ENCODE measurements at regions not wholly inside any gene's neighbourhood (a gene's known extent, or its start where the extent isn't known, plus 50 kb on each side); places are given as distances from the start of the nearest gene placed in this dataset.

DNA sequence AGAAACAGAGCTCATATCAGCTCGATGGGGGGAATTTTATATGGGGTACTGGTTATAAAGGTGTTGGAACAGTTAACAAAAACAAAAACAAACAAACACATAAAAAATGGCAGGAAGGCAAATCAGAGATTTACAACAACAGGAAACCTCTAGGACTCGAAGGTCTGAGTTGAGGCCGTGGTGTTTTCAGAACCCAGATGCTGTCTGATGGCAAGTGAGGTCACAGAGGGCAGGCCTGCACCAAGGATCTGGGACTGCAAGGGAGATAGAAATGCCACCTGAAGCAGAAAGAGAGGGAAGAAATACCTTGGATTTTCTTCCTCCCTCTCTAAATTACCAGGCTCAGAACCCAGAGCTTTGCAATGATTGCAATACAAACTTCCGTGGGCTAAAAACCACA, 429.5 kb downstream of the ZNF521 start:
- Histone ChIP-seq H3K4me1 (ENCODE audit: control insufficient read depth, insufficient read depth, low read length) (peaks cover 12% of the 10 kb centered on the region), H3K27me3 (ENCODE audit: control insufficient read depth, insufficient read depth, low read length) (peaks cover 6% of the 10 kb centered on the region; the same call in 1 of the 2 replicates), H3K9me3 (ENCODE audit: control insufficient read depth, insufficient read depth, low read length) (no peaks in the 10 kb centered on the region), H3K27ac (ENCODE audit: low read depth, low read length) (no peak overlapping the region), H3K9ac (ENCODE audit: low read depth, low read length) (no peak overlapping the region), H3K4me3 (ENCODE audit: low read depth, low read length) (no peak overlapping the region), H3K36me3 (ENCODE audit: control insufficient read depth, insufficient read depth, low read length) (no peaks in the 10 kb centered on the region)

DNA sequence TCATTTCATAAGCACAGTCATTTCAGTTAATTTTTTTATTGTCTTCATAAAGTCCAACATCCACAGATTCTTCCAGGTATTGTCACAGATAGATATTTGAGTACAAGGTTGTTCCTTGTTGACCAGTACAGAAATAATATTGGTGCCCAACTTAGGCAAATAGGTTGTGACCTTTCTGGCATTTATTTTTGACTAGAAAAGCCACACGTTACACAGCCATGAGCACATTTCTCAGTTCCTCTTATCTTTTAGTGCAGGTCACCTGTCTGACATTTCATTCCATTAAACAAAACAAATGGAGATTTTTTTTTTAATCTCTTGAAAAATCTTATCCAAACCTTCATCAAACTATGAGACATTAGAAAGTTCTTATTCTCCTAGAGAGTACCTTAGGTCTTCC, 428.8 kb downstream of the ZNF521 start:
- Histone ChIP-seq H3K9ac (ENCODE audit: low read depth, low read length) (no peak overlapping the region), H3K36me3 (ENCODE audit: control insufficient read depth, insufficient read depth, low read length) (no peaks in the 10 kb centered on the region), H3K9me3 (ENCODE audit: control insufficient read depth, insufficient read depth, low read length) (no peaks in the 10 kb centered on the region), H3K4me1 (ENCODE audit: control insufficient read depth, insufficient read depth, low read length) (peaks cover 12% of the 10 kb centered on the region), H3K27ac (ENCODE audit: low read depth, low read length) (no peak overlapping the region), H3K27me3 (ENCODE audit: control insufficient read depth, insufficient read depth, low read length) (peaks cover 7% of the 10 kb centered on the region), H3K4me3 (ENCODE audit: low read depth, low read length) (no peak overlapping the region)

GRCh38 chr18:24924066-24924716, 427.8 kb downstream of the ZNF521 start:
- no peak overlapping the region for H3K9ac ChIP-seq (ENCODE audit: low read depth, low read length)

GRCh38 chr18:24926649-24927048, 425.3 kb downstream of the ZNF521 start:
- no peak overlapping the region for H3K9ac ChIP-seq (ENCODE audit: low read depth, low read length)
- H3K36me3 ChIP-seq (ENCODE audit: control insufficient read depth, insufficient read depth, low read length) = no peaks in the 10 kb centered on the region
- no peaks in the 10 kb centered on the region for H3K9me3 ChIP-seq (ENCODE audit: control insufficient read depth, insufficient read depth, low read length)
- H3K27me3 ChIP-seq (ENCODE audit: control insufficient read depth, insufficient read depth, low read length) = peaks cover 10% of the 10 kb centered on the region
- no peak overlapping the region for H3K4me3 ChIP-seq (ENCODE audit: low read depth, low read length)
- peaks cover 31% of the 10 kb centered on the region for H3K4me1 ChIP-seq (ENCODE audit: control insufficient read depth, insufficient read depth, low read length)
- H3K27ac ChIP-seq (ENCODE audit: low read depth, low read length) = no peak overlapping the region

More at GRCh38 chr18:24924066-24924716, 427.8 kb downstream of the ZNF521 start:
- peaks cover 10% of the 10 kb centered on the region for H3K27me3 ChIP-seq (ENCODE audit: control insufficient read depth, insufficient read depth, low read length)
- H3K4me1 ChIP-seq (ENCODE audit: control insufficient read depth, insufficient read depth, low read length) = peaks cover 17% of the 10 kb centered on the region
- no peak overlapping the region for H3K27ac ChIP-seq (ENCODE audit: low read depth, low read length)
- no peaks in the 10 kb centered on the region for H3K36me3 ChIP-seq (ENCODE audit: control insufficient read depth, insufficient read depth, low read length)
- no peak overlapping the region for H3K4me3 ChIP-seq (ENCODE audit: low read depth, low read length)
- H3K9me3 ChIP-seq (ENCODE audit: control insufficient read depth, insufficient read depth, low read length) = no peaks in the 10 kb centered on the region

- Histone ChIP-seq H3K9me3 (ENCODE audit: control insufficient read depth, insufficient read depth, low read length) (no peaks in the 10 kb centered on the region), H3K9ac (ENCODE audit: low read depth, low read length) (no peak overlapping the region), H3K27me3 (ENCODE audit: control insufficient read depth, insufficient read depth, low read length) (peaks cover 10% of the 10 kb centered on the region), H3K36me3 (ENCODE audit: control insufficient read depth, insufficient read depth, low read length) (no peaks in the 10 kb centered on the region), H3K4me3 (ENCODE audit: low read depth, low read length) (no peak overlapping the region), H3K27ac (ENCODE audit: low read depth, low read length) (no peak overlapping the region), H3K4me1 (ENCODE audit: control insufficient read depth, insufficient read depth, low read length) (peaks cover 34% of the 10 kb centered on the region)
Observed at GRCh38 chr18:24928301-24928878, 423.6 kb downstream of the ZNF521 start.

GRCh38 chr18:24930478-24930877, 421.5 kb downstream of the ZNF521 start:
- Histone ChIP-seq H3K9ac (ENCODE audit: low read depth, low read length) (no peak overlapping the region), H3K27me3 (ENCODE audit: control insufficient read depth, insufficient read depth, low read length) (peaks cover 4% of the 10 kb centered on the region; the same call in 1 of the 2 replicates), H3K4me3 (ENCODE audit: low read depth, low read length) (no peak overlapping the region), H3K27ac (ENCODE audit: low read depth, low read length) (peak overlapping the region; percentile 59), H3K36me3 (ENCODE audit: control insufficient read depth, insufficient read depth, low read length) (no peaks in the 10 kb centered on the region), H3K9me3 (ENCODE audit: control insufficient read depth, insufficient read depth, low read length) (no peaks in the 10 kb centered on the region), H3K4me1 (ENCODE audit: control insufficient read depth, insufficient read depth, low read length) (peaks cover 22% of the 10 kb centered on the region)

DNA sequence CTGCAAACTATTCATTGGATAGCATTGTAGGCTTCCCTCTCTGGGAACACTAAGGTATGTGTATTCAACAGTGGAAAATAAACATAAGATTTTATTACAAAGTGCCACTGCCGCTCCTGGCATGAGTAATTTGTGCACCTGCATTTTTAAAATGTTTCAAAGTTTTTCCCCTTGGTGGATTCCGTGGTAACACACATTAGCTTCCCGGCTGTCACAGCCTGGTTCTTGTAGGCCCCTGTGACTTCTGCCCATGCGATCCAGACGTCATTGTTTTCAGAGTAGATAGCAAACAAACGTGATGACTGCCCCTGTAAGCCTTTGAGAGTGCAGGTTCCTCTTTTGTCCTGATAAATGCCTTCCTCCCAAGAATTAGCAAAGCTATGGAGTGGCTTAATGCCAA, 421.0 kb downstream of the ZNF521 start:
- Histone ChIP-seq H3K9ac (ENCODE audit: low read depth, low read length) (no peak overlapping the region), H3K4me3 (ENCODE audit: low read depth, low read length) (no peak overlapping the region), H3K27ac (ENCODE audit: low read depth, low read length) (peak overlapping the region; percentile 59)

GRCh38 chr18:24933345-24933744, 418.6 kb downstream of the ZNF521 start:
- H3K27me3 ChIP-seq (ENCODE audit: control insufficient read depth, insufficient read depth, low read length) = peaks cover under 1% of the 10 kb centered on the region; the same call in 1 of the 2 replicates
- H3K4me1 ChIP-seq (ENCODE audit: control insufficient read depth, insufficient read depth, low read length) = peaks cover 20% of the 10 kb centered on the region
- no peak overlapping the region for H3K4me3 ChIP-seq (ENCODE audit: low read depth, low read length)
- H3K9me3 ChIP-seq (ENCODE audit: control insufficient read depth, insufficient read depth, low read length) = no peaks in the 10 kb centered on the region
- no peaks in the 10 kb centered on the region for H3K36me3 ChIP-seq (ENCODE audit: control insufficient read depth, insufficient read depth, low read length)
- H3K27ac ChIP-seq (ENCODE audit: low read depth, low read length) = no peak overlapping the region
- H3K9ac ChIP-seq (ENCODE audit: low read depth, low read length) = no peak overlapping the region

More for the DNA sequence above, 421.0 kb downstream of the ZNF521 start:
- peaks cover 22% of the 10 kb centered on the region for H3K4me1 ChIP-seq (ENCODE audit: control insufficient read depth, insufficient read depth, low read length)
- no peaks in the 10 kb centered on the region for H3K36me3 ChIP-seq (ENCODE audit: control insufficient read depth, insufficient read depth, low read length)
- peaks cover 4% of the 10 kb centered on the region; the same call in 1 of the 2 replicates for H3K27me3 ChIP-seq (ENCODE audit: control insufficient read depth, insufficient read depth, low read length)
- no peaks in the 10 kb centered on the region for H3K9me3 ChIP-seq (ENCODE audit: control insufficient read depth, insufficient read depth, low read length)

- Histone ChIP-seq H3K27ac (ENCODE audit: low read depth, low read length) (no peak overlapping the region), H3K27me3 (ENCODE audit: control insufficient read depth, insufficient read depth, low read length) (no peaks in the 10 kb centered on the region), H3K4me3 (ENCODE audit: low read depth, low read length) (no peak overlapping the region), H3K36me3 (ENCODE audit: control insufficient read depth, insufficient read depth, low read length) (no peaks in the 10 kb centered on the region), H3K9me3 (ENCODE audit: control insufficient read depth, insufficient read depth, low read length) (no peaks in the 10 kb centered on the region), H3K9ac (ENCODE audit: low read depth, low read length) (no peak overlapping the region), H3K4me1 (ENCODE audit: control insufficient read depth, insufficient read depth, low read length) (peaks cover 17% of the 10 kb centered on the region)
Observed at GRCh38 chr18:24934258-24934932, 417.6 kb downstream of the ZNF521 start.

GRCh38 chr18:24935008-24935407, 417.0 kb downstream of the ZNF521 start:
- no peak overlapping the region for H3K9ac ChIP-seq (ENCODE audit: low read depth, low read length)
- no peak overlapping the region for H3K4me3 ChIP-seq (ENCODE audit: low read depth, low read length)
- H3K27me3 ChIP-seq (ENCODE audit: control insufficient read depth, insufficient read depth, low read length) = no peaks in the 10 kb centered on the region
- H3K27ac ChIP-seq (ENCODE audit: low read depth, low read length) = no peak overlapping the region
- no peaks in the 10 kb centered on the region for H3K36me3 ChIP-seq (ENCODE audit: control insufficient read depth, insufficient read depth, low read length)
- H3K9me3 ChIP-seq (ENCODE audit: control insufficient read depth, insufficient read depth, low read length) = no peaks in the 10 kb centered on the region
- peaks cover 17% of the 10 kb centered on the region for H3K4me1 ChIP-seq (ENCODE audit: control insufficient read depth, insufficient read depth, low read length)

DNA sequence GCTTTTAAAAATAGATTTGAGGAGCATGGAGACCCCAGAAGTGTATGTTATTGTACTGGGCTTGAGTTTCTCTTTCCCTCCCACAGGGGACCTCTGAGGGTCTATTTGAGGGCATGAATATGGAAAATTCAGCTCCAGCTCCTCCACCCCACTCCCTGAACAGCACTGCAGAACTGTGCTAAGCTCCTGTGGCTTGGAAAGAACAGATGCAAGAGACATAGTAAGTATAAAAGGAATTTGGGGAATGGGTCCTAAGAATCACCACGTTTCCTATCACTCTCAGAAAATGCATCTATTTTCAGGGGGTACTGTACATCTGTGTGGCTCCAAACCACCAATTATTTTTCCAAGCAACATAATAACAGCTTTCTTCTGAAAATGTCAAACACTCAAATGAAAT, 416.1 kb downstream of the ZNF521 start:
- H3K9ac ChIP-seq (ENCODE audit: low read depth, low read length) = no peak overlapping the region
- H3K4me3 ChIP-seq (ENCODE audit: low read depth, low read length) = no peak overlapping the region
- peaks cover 11% of the 10 kb centered on the region for H3K4me1 ChIP-seq (ENCODE audit: control insufficient read depth, insufficient read depth, low read length)
- H3K27me3 ChIP-seq (ENCODE audit: control insufficient read depth, insufficient read depth, low read length) = no peaks in the 10 kb centered on the region
- H3K9me3 ChIP-seq (ENCODE audit: control insufficient read depth, insufficient read depth, low read length) = no peaks in the 10 kb centered on the region
- no peaks in the 10 kb centered on the region for H3K36me3 ChIP-seq (ENCODE audit: control insufficient read depth, insufficient read depth, low read length)
- H3K27ac ChIP-seq (ENCODE audit: low read depth, low read length) = no peak overlapping the region
